ENCODE measurements at regions not wholly inside any gene's neighbourhood (a gene's known extent, or its start where the extent isn't known, plus 50 kb on each side); places are given as distances from the start of the nearest gene placed in this dataset.

- Histone ChIP-seq H3K4me2 (ENCODE audit: low read length) (no peak overlapping the region), H3K4me3 (ENCODE audit: low read length) (no peak overlapping the region), H3K9me3 (replicated peaks; ENCODE audit: low read length) (no peaks in the 10 kb centered on the region), H3K4me1 (ENCODE audit: control insufficient read depth, insufficient read depth, low read length) (peaks cover 12% of the 10 kb centered on the region), H3K9ac (ENCODE audit: low read depth, low read length) (no peak overlapping the region), H3K27me3 (ENCODE audit: control insufficient read depth, insufficient read depth, low read length) (no peaks in the 10 kb centered on the region), H3K36me3 (ENCODE audit: insufficient read depth, low read length) (no peaks in the 10 kb centered on the region)
These were observed 82.8 kb upstream of the DTNA start for GRCh38 chr18:34627137-34627920.

- Histone ChIP-seq H3K9ac (ENCODE audit: low read depth, low read length) (no peak overlapping the region), H3K4me2 (ENCODE audit: low read length) (no peak overlapping the region), H3K4me1 (ENCODE audit: control insufficient read depth, insufficient read depth, low read length) (peaks cover 10% of the 10 kb centered on the region), H3K36me3 (ENCODE audit: insufficient read depth, low read length) (no peaks in the 10 kb centered on the region), H3K4me3 (ENCODE audit: low read length) (no peak overlapping the region), H3K27me3 (ENCODE audit: control insufficient read depth, insufficient read depth, low read length) (no peaks in the 10 kb centered on the region), H3K9me3 (replicated peaks; ENCODE audit: low read length) (no peaks in the 10 kb centered on the region)
These were observed 78.8 kb upstream of the DTNA start for GRCh38 chr18:34631093-34631966.

GRCh38 chr18:34632321-34632720 is 77.8 kb upstream of the DTNA start:
- Histone ChIP-seq H3K4me2 (ENCODE audit: low read length) (no peak overlapping the region), H3K9me3 (replicated peaks; ENCODE audit: low read length) (no peaks in the 10 kb centered on the region), H3K36me3 (ENCODE audit: insufficient read depth, low read length) (no peaks in the 10 kb centered on the region), H3K9ac (ENCODE audit: low read depth, low read length) (no peak overlapping the region), H3K4me1 (ENCODE audit: control insufficient read depth, insufficient read depth, low read length) (peaks cover 1% of the 10 kb centered on the region), H3K4me3 (ENCODE audit: low read length) (no peak overlapping the region), H3K27me3 (ENCODE audit: control insufficient read depth, insufficient read depth, low read length) (no peaks in the 10 kb centered on the region)

GRCh38 chr18:34633368-34633767 is 76.7 kb upstream of the DTNA start:
- no peaks in the 10 kb centered on the region for H3K36me3 ChIP-seq (ENCODE audit: insufficient read depth, low read length)

GRCh38 chr18:34637094-34637801 is 72.8 kb upstream of the DTNA start:
- no peaks in the 10 kb centered on the region for H3K36me3 ChIP-seq (ENCODE audit: insufficient read depth, low read length)
- H3K4me1 ChIP-seq (ENCODE audit: control insufficient read depth, insufficient read depth, low read length), result no peaks in the 10 kb centered on the region
- H3K9ac ChIP-seq (ENCODE audit: low read depth, low read length), result no peak overlapping the region
- no peaks in the 10 kb centered on the region for H3K9me3 ChIP-seq (replicated peaks; ENCODE audit: low read length)
- H3K4me2 ChIP-seq (ENCODE audit: low read length), result no peak overlapping the region
- no peaks in the 10 kb centered on the region for H3K27me3 ChIP-seq (ENCODE audit: control insufficient read depth, insufficient read depth, low read length)
- H3K4me3 ChIP-seq (ENCODE audit: low read length), result no peak overlapping the region

More at GRCh38 chr18:34633368-34633767, 76.7 kb upstream of the DTNA start:
- no peak overlapping the region for H3K4me3 ChIP-seq (ENCODE audit: low read length)
- H3K27me3 ChIP-seq (ENCODE audit: control insufficient read depth, insufficient read depth, low read length), result no peaks in the 10 kb centered on the region
- no peak overlapping the region for H3K9ac ChIP-seq (ENCODE audit: low read depth, low read length)
- H3K4me1 ChIP-seq (ENCODE audit: control insufficient read depth, insufficient read depth, low read length), result no peaks in the 10 kb centered on the region
- no peak overlapping the region for H3K4me2 ChIP-seq (ENCODE audit: low read length)
- no peaks in the 10 kb centered on the region for H3K9me3 ChIP-seq (replicated peaks; ENCODE audit: low read length)

GRCh38 chr18:34639687-34640086 is 70.4 kb upstream of the DTNA start:
- Histone ChIP-seq H3K4me1 (ENCODE audit: control insufficient read depth, insufficient read depth, low read length) (no peaks in the 10 kb centered on the region), H3K36me3 (ENCODE audit: insufficient read depth, low read length) (no peaks in the 10 kb centered on the region), H3K4me3 (ENCODE audit: low read length) (no peak overlapping the region), H3K9ac (ENCODE audit: low read depth, low read length) (no peak overlapping the region), H3K4me2 (ENCODE audit: low read length) (no peak overlapping the region), H3K9me3 (replicated peaks; ENCODE audit: low read length) (no peaks in the 10 kb centered on the region), H3K27me3 (ENCODE audit: control insufficient read depth, insufficient read depth, low read length) (no peaks in the 10 kb centered on the region)

- H3K4me3 ChIP-seq (ENCODE audit: low read length), result no peak overlapping the region
- H3K4me1 ChIP-seq (ENCODE audit: control insufficient read depth, insufficient read depth, low read length), result no peaks in the 10 kb centered on the region
- H3K9ac ChIP-seq (ENCODE audit: low read depth, low read length), result no peak overlapping the region
- no peaks in the 10 kb centered on the region for H3K27me3 ChIP-seq (ENCODE audit: control insufficient read depth, insufficient read depth, low read length)
- no peak overlapping the region for H3K4me2 ChIP-seq (ENCODE audit: low read length)
- no peaks in the 10 kb centered on the region for H3K36me3 ChIP-seq (ENCODE audit: insufficient read depth, low read length)
- no peaks in the 10 kb centered on the region for H3K9me3 ChIP-seq (replicated peaks; ENCODE audit: low read length)
These were observed 69.8 kb upstream of the DTNA start for GRCh38 chr18:34640276-34640675.

GRCh38 chr18:34643989-34644388 is 66.1 kb upstream of the DTNA start:
- H3K36me3 ChIP-seq (ENCODE audit: insufficient read depth, low read length), result no peaks in the 10 kb centered on the region
- peaks cover 3% of the 10 kb centered on the region for H3K4me1 ChIP-seq (ENCODE audit: control insufficient read depth, insufficient read depth, low read length)
- H3K4me3 ChIP-seq (ENCODE audit: low read length), result no peak overlapping the region
- H3K9ac ChIP-seq (ENCODE audit: low read depth, low read length), result no peak overlapping the region
- no peak overlapping the region for H3K4me2 ChIP-seq (ENCODE audit: low read length)
- no peaks in the 10 kb centered on the region for H3K27me3 ChIP-seq (ENCODE audit: control insufficient read depth, insufficient read depth, low read length)
- H3K9me3 ChIP-seq (replicated peaks; ENCODE audit: low read length), result no peaks in the 10 kb centered on the region

- Histone ChIP-seq H3K9me3 (replicated peaks; ENCODE audit: low read length) (no peaks in the 10 kb centered on the region), H3K9ac (ENCODE audit: low read depth, low read length) (no peak overlapping the region), H3K4me3 (ENCODE audit: low read length) (no peak overlapping the region), H3K36me3 (ENCODE audit: insufficient read depth, low read length) (no peaks in the 10 kb centered on the region), H3K4me2 (ENCODE audit: low read length) (no peak overlapping the region), H3K27me3 (ENCODE audit: control insufficient read depth, insufficient read depth, low read length) (no peaks in the 10 kb centered on the region), H3K4me1 (ENCODE audit: control insufficient read depth, insufficient read depth, low read length) (peaks cover 25% of the 10 kb centered on the region)
These were observed 62.8 kb upstream of the DTNA start for GRCh38 chr18:34647251-34647650.

GRCh38 chr18:34648269-34648985 is 61.7 kb upstream of the DTNA start:
- Histone ChIP-seq H3K27me3 (ENCODE audit: control insufficient read depth, insufficient read depth, low read length) (no peaks in the 10 kb centered on the region), H3K4me1 (ENCODE audit: control insufficient read depth, insufficient read depth, low read length) (peaks cover 25% of the 10 kb centered on the region), H3K4me3 (ENCODE audit: low read length) (no peak overlapping the region), H3K9ac (ENCODE audit: low read depth, low read length) (no peak overlapping the region), H3K4me2 (ENCODE audit: low read length) (no peak overlapping the region), H3K36me3 (ENCODE audit: insufficient read depth, low read length) (no peaks in the 10 kb centered on the region), H3K9me3 (replicated peaks; ENCODE audit: low read length) (no peaks in the 10 kb centered on the region)

- Histone ChIP-seq H3K9me3 (replicated peaks; ENCODE audit: low read length) (no peaks in the 10 kb centered on the region), H3K36me3 (ENCODE audit: insufficient read depth, low read length) (no peaks in the 10 kb centered on the region), H3K4me1 (ENCODE audit: control insufficient read depth, insufficient read depth, low read length) (peaks cover 25% of the 10 kb centered on the region), H3K27me3 (ENCODE audit: control insufficient read depth, insufficient read depth, low read length) (no peaks in the 10 kb centered on the region), H3K4me2 (ENCODE audit: low read length) (no peak overlapping the region), H3K9ac (ENCODE audit: low read depth, low read length) (no peak overlapping the region), H3K4me3 (ENCODE audit: low read length) (no peak overlapping the region)
These were observed 61.0 kb upstream of the DTNA start for GRCh38 chr18:34649080-34649479.
